ENCODE measurements at regions not wholly inside any gene's neighbourhood (a gene's known extent, or its start where the extent isn't known, plus 50 kb on each side); places are given as distances from the start of the nearest gene placed in this dataset.

- no peak overlapping the region for H2AFZ ChIP-seq (ENCODE audit: low read length)
- H3K27ac ChIP-seq (ENCODE audit: low read length): no peak overlapping the region
- H3K9me2 ChIP-seq (replicated peaks; ENCODE audit: low read length): no peaks in the 10 kb centered on the region
- ATAC-seq: no peak
- no peaks in the 10 kb centered on the region for H3K4me1 ChIP-seq (ENCODE audit: insufficient read depth, low read length)
- H3K4me2 ChIP-seq (ENCODE audit: low read length): no peak overlapping the region
- no peak for DNase-seq
- POLR2A ChIA-PET (ENCODE audit: unreplicated experiment): interaction anchor here (0.6 kb wide), 1 partner anchor 79 kb away, joined by 3 read pairs; no protein-coding TSS in a partner anchor
- H4K20me1 ChIP-seq (ENCODE audit: low read length): no peaks in the 10 kb centered on the region
- H3F3A ChIP-seq (ENCODE audit: low read length, unreplicated experiment): no peaks in the 10 kb centered on the region
- no peaks in the 10 kb centered on the region for H3K79me2 ChIP-seq (ENCODE audit: low read length)
- no peak overlapping the region for H3K4me3 ChIP-seq (ENCODE audit: low read length)
- intact Hi-C loops (cut with micrococcal nuclease): no loop called here
- no peaks in the 10 kb centered on the region for H3K9me3 ChIP-seq (ENCODE audit: low read length)
- H3K36me3 ChIP-seq (ENCODE audit: low read depth, low read length): no peaks in the 10 kb centered on the region
- BruUV-seq (replicated peaks): no TSS peak
- no peaks in the 10 kb centered on the region for H3K27me3 ChIP-seq (ENCODE audit: low read length)
- no peak overlapping the region for H3K9ac ChIP-seq (ENCODE audit: low read length)
- CTCF ChIA-PET: no interaction called here
- TF ChIP-seq EZH2phosphoT487 (IDR thresholded peaks at IDR 0.05; ENCODE audit: borderline replicate concordance, low read length): no peak
- TF ChIP-seq CTCF (conservative IDR thresholded peaks at IDR 0.05; ENCODE audit: low read depth, low read length): no peak
- TF ChIP-seq EZH2 (IDR thresholded peaks at IDR 0.05; ENCODE audit: low read length, unreplicated experiment): no peak
These were observed 699.1 kb downstream of the EPM2A start for GRCh38 chr6:145036236-145036635.

GRCh38 chr6:145036848-145037567, 698.3 kb downstream of the EPM2A start:
- POLR2A ChIA-PET (ENCODE audit: unreplicated experiment): interaction anchor here (0.6 kb wide), 1 partner anchor 79 kb away, joined by 3 read pairs; no protein-coding TSS in a partner anchor
- intact Hi-C loops (cut with micrococcal nuclease): no loop called here
- no peak for ATAC-seq

More at GRCh38 chr6:145036848-145037567, 698.3 kb downstream of the EPM2A start:
- Histone ChIP-seq H4K20me1 (ENCODE audit: low read length) (no peaks in the 10 kb centered on the region), H3K9me2 (replicated peaks; ENCODE audit: low read length) (no peaks in the 10 kb centered on the region), H3K4me1 (ENCODE audit: insufficient read depth, low read length) (no peaks in the 10 kb centered on the region), H2AFZ (ENCODE audit: low read length) (no peak overlapping the region), H3K79me2 (ENCODE audit: low read length) (no peaks in the 10 kb centered on the region), H3K36me3 (ENCODE audit: low read depth, low read length) (no peaks in the 10 kb centered on the region), H3K27ac (ENCODE audit: low read length) (no peak overlapping the region), H3K4me3 (ENCODE audit: low read length) (no peak overlapping the region), H3K4me2 (ENCODE audit: low read length) (no peak overlapping the region), H3K9me3 (ENCODE audit: low read length) (no peaks in the 10 kb centered on the region), H3K9ac (ENCODE audit: low read length) (no peak overlapping the region), H3K27me3 (ENCODE audit: low read length) (no peaks in the 10 kb centered on the region), H3F3A (ENCODE audit: low read length, unreplicated experiment) (no peaks in the 10 kb centered on the region)
- BruUV-seq (replicated peaks): no TSS peak
- CTCF ChIA-PET: no interaction called here
- TF ChIP-seq EZH2phosphoT487 (IDR thresholded peaks at IDR 0.05; ENCODE audit: borderline replicate concordance, low read length): no peak
- no peak for TF ChIP-seq CTCF (conservative IDR thresholded peaks at IDR 0.05; ENCODE audit: low read depth, low read length)
- no peak for TF ChIP-seq EZH2 (IDR thresholded peaks at IDR 0.05; ENCODE audit: low read length, unreplicated experiment)
- no peak for DNase-seq

All from PC-3 (cell line).